Activated CD8-positive, alpha-beta T cell treated with anti-CD3 and anti-CD28 coated beads for 36 hours (primary cell): ENCODE measurements at regions not wholly inside any gene's neighbourhood (a gene's known extent, or its start where the extent isn't known, plus 50 kb on each side); places are given as distances from the start of the nearest gene placed in this dataset.

Experiments
- ATAC-seq: fragments of 200-7000 bp; cut with Tn5 transposase; one replicate; pipeline ENCODE4 v1.10.0; 2021; ENCODE audit warnings: mild to moderate bottlenecking, moderate library complexity
- CTCF ChIA-PET: fragments of 350-600 bp; sonication (Branson Sonifier 250); formaldehyde crosslinking; loops from one replicate; lab custom pipeline; 2021; ENCODE audit warnings: antibody characterized with exemption; lab: Charles Lee
- POLR2A ChIA-PET: fragments of 350-600 bp; sonication (Branson Sonifier 250); formaldehyde crosslinking; loops from one replicate; lab custom pipeline; 2021; ENCODE audit warnings: antibody characterized with exemption; lab: Charles Lee
- DNase-seq: peaks from one replicate; pipeline ENCODE4 v3.0.0-alpha.2; 2020
- H3K27ac Mint-ChIP-seq: one replicate; pipeline ENCODE4 v1.8.0; 2021; ENCODE audit warnings: mild to moderate bottlenecking, mixed read lengths
- H3K27me3 Mint-ChIP-seq: one replicate; pipeline ENCODE4 v1.8.0; 2021; ENCODE audit warnings: mixed read lengths
- H3K36me3 Mint-ChIP-seq: one replicate; pipeline ENCODE4 v1.8.0; 2021; ENCODE audit warnings: low read depth, mixed read lengths
- H3K4me1 Mint-ChIP-seq: one replicate; pipeline ENCODE4 v1.8.0; 2021; ENCODE audit warnings: low read depth, mixed read lengths
- H3K4me3 Mint-ChIP-seq: one replicate; pipeline ENCODE4 v1.8.0; 2021; ENCODE audit warnings: mild to moderate bottlenecking, moderate library complexity, mixed read lengths
- H3K9me3 Mint-ChIP-seq: one replicate; pipeline ENCODE4 v1.8.0; 2021; ENCODE audit warnings: mixed read lengths
- CTCF ChIP-seq: fragments of 200-600 bp; IDR thresholded peaks from one replicate; pipeline ENCODE4 v1.8.0; 2022; ENCODE audit warnings: antibody characterized with exemption, mild to moderate bottlenecking
- intact Hi-C: fragments of 100-400 bp; cut with micrococcal nuclease; formaldehyde crosslinking; loops from one replicate; pipeline ENCODE4 v1.10.0; 2022

- H3K4me1 Mint-ChIP-seq = no peaks in the 10 kb centered on the region
- ChIA-PET POLR2A (no interaction called here), CTCF (no interaction called here)
- no peak for TF ChIP-seq CTCF
- H3K36me3 Mint-ChIP-seq = no peaks in the 10 kb centered on the region
- no peak overlapping the region for H3K4me3 Mint-ChIP-seq
- H3K27ac Mint-ChIP-seq = no peak overlapping the region
- DNase-seq = no peak
- H3K27me3 Mint-ChIP-seq = peaks cover 1% of the 10 kb centered on the region
- intact Hi-C loops = no loop called here
- ATAC-seq = no peak
- H3K9me3 Mint-ChIP-seq = peaks cover 13% of the 10 kb centered on the region
Observed at GRCh38 chr3:135871311-135871710, 94.2 kb upstream of the PPP2R3A start.

GRCh38 chr3:135874035-135874434, 91.5 kb upstream of the PPP2R3A start:
- DNase-seq (no peak), ATAC-seq (no peak)
- H3K4me1 Mint-ChIP-seq = no peaks in the 10 kb centered on the region
- no peak overlapping the region for H3K4me3 Mint-ChIP-seq
- intact Hi-C loops = no loop called here
- peaks cover 1% of the 10 kb centered on the region for H3K27me3 Mint-ChIP-seq
- ChIA-PET CTCF (no interaction called here), POLR2A (interaction anchor here (0.7 kb wide), 1 partner anchor 11 kb away, joined by 3 read pairs; no protein-coding TSS in a partner anchor)
- H3K9me3 Mint-ChIP-seq = peaks cover 13% of the 10 kb centered on the region
- H3K27ac Mint-ChIP-seq = no peak overlapping the region
- H3K36me3 Mint-ChIP-seq = no peaks in the 10 kb centered on the region
- no peak for TF ChIP-seq CTCF

GRCh38 chr3:135878501-135878900, 87.0 kb upstream of the PPP2R3A start:
- H3K9me3 Mint-ChIP-seq = peaks cover 4% of the 10 kb centered on the region
- ChIA-PET CTCF (no interaction called here), POLR2A (no interaction called here)
- no peak overlapping the region for H3K27ac Mint-ChIP-seq
- H3K36me3 Mint-ChIP-seq = no peaks in the 10 kb centered on the region
- H3K27me3 Mint-ChIP-seq = no peaks in the 10 kb centered on the region
- ATAC-seq (no peak), DNase-seq (no peak)
- H3K4me3 Mint-ChIP-seq = no peak overlapping the region
- intact Hi-C loops = no loop called here
- no peak for TF ChIP-seq CTCF
- H3K4me1 Mint-ChIP-seq = no peaks in the 10 kb centered on the region

GRCh38 chr3:135885885-135886284, 79.6 kb upstream of the PPP2R3A start:
- no peaks in the 10 kb centered on the region for H3K36me3 Mint-ChIP-seq
- DNase-seq = no peak
- no peaks in the 10 kb centered on the region for H3K9me3 Mint-ChIP-seq
- ChIA-PET POLR2A (no interaction called here), CTCF (no interaction called here)
- H3K4me1 Mint-ChIP-seq = no peaks in the 10 kb centered on the region
- ATAC-seq = no peak
- no peak overlapping the region for H3K27ac Mint-ChIP-seq
- TF ChIP-seq CTCF = no peak
- no peaks in the 10 kb centered on the region for H3K27me3 Mint-ChIP-seq
- intact Hi-C loops = no loop called here
- H3K4me3 Mint-ChIP-seq = no peak overlapping the region

GRCh38 chr3:135887220-135887619, 78.3 kb upstream of the PPP2R3A start:
- intact Hi-C loops = no loop called here
- CTCF ChIA-PET = no interaction called here
- Mint-ChIP-seq H3K9me3 (no peaks in the 10 kb centered on the region), H3K4me1 (no peaks in the 10 kb centered on the region), H3K4me3 (no peak overlapping the region), H3K36me3 (no peaks in the 10 kb centered on the region), H3K27me3 (no peaks in the 10 kb centered on the region), H3K27ac (no peak overlapping the region)
- TF ChIP-seq CTCF = no peak
- POLR2A ChIA-PET = no interaction called here
- DNase-seq (no peak), ATAC-seq (no peak)
